ENCODE measurements at regions not wholly inside any gene's neighbourhood (a gene's known extent, or its start where the extent isn't known, plus 50 kb on each side); places are given as distances from the start of the nearest gene placed in this dataset.
A peak's percentile ranks its signal among the peaks of the same experiment; 100 is the strongest.
"Not testable (repeated sequence)": the region's sequence is repeated elsewhere in the genome, so short reads cannot be mapped to it uniquely, and the experiment has no call there.

- no peak for FAIRE-seq
- no peak for DNase-seq (ENCODE audit: low spot score)
Observed at GRCh38 chr9:90114641-90115425, 510.0 kb downstream of the GADD45G start.

- DNase-seq (ENCODE audit: low spot score): no peak
- no peak for FAIRE-seq
Observed at GRCh38 chr9:90121762-90122161, 517.0 kb downstream of the GADD45G start.

- DNase-seq (ENCODE audit: low spot score): no peak
Observed at GRCh38 chr9:90124961-90125360, 517.7 kb downstream of the DIRAS2 start.

GRCh38 chr9:90127923-90128322, 514.7 kb downstream of the DIRAS2 start:
- FAIRE-seq: no peak
- DNase-seq (ENCODE audit: low spot score): no peak

More at GRCh38 chr9:90124961-90125360, 517.7 kb downstream of the DIRAS2 start:
- no peak for FAIRE-seq

GRCh38 chr9:90128587-90129190, 513.9 kb downstream of the DIRAS2 start:
- DNase-seq (ENCODE audit: low spot score): no peak
- FAIRE-seq: no peak

GRCh38 chr9:90129446-90129845, 513.2 kb downstream of the DIRAS2 start:
- no peak for DNase-seq (ENCODE audit: low spot score)
- FAIRE-seq: no peak

GRCh38 chr9:90131568-90131967, 511.1 kb downstream of the DIRAS2 start:
- no peak for FAIRE-seq
- DNase-seq (ENCODE audit: low spot score): no peak

- FAIRE-seq: no peak
- DNase-seq (ENCODE audit: low spot score): no peak
Observed at GRCh38 chr9:90132866-90133265, 509.8 kb downstream of the DIRAS2 start.

- no peak for DNase-seq (ENCODE audit: low spot score)
- FAIRE-seq: no peak
Observed at GRCh38 chr9:90137801-90138200, 504.8 kb downstream of the DIRAS2 start.

GRCh38 chr9:90140131-90140818, 502.3 kb downstream of the DIRAS2 start:
- DNase-seq (ENCODE audit: low spot score) (no peak), FAIRE-seq (no peak)

- DNase-seq (ENCODE audit: low spot score) (no peak), FAIRE-seq (peak; percentile 83)
Observed at GRCh38 chr9:90141723-90142122, 500.9 kb downstream of the DIRAS2 start.

GRCh38 chr9:90142580-90142979, 500.0 kb downstream of the DIRAS2 start:
- DNase-seq (ENCODE audit: low spot score): no peak
- peak; percentile 23 for FAIRE-seq

GRCh38 chr9:90147426-90147825, 495.2 kb downstream of the DIRAS2 start:
- DNase-seq (ENCODE audit: low spot score) (no peak), FAIRE-seq (no peak)

GRCh38 chr9:90156318-90156717, 486.3 kb downstream of the DIRAS2 start:
- DNase-seq (ENCODE audit: low spot score): no peak
- no peak for FAIRE-seq

- no peak for FAIRE-seq
- DNase-seq (ENCODE audit: low spot score): no peak
Observed at GRCh38 chr9:90162326-90162725, 480.3 kb downstream of the DIRAS2 start.

- FAIRE-seq: no peak
- DNase-seq (ENCODE audit: low spot score): no peak
Observed at GRCh38 chr9:90162819-90163218, 479.8 kb downstream of the DIRAS2 start.

GRCh38 chr9:90165281-90165680, 477.3 kb downstream of the DIRAS2 start:
- no peak for DNase-seq (ENCODE audit: low spot score)
- no peak for FAIRE-seq

GRCh38 chr9:90166374-90166773, 476.2 kb downstream of the DIRAS2 start:
- FAIRE-seq; DNase-seq (ENCODE audit: low spot score): not testable (repeated sequence)

GRCh38 chr9:90167914-90168313, 474.7 kb downstream of the DIRAS2 start:
- DNase-seq (ENCODE audit: low spot score) (no peak), FAIRE-seq (no peak)

GRCh38 chr9:90169490-90169889, 473.1 kb downstream of the DIRAS2 start:
- DNase-seq (ENCODE audit: low spot score) (no peak), FAIRE-seq (no peak)

GRCh38 chr9:90173935-90174334, 468.7 kb downstream of the DIRAS2 start:
- DNase-seq (ENCODE audit: low spot score); FAIRE-seq: not testable (repeated sequence)

GRCh38 chr9:90174346-90174745, 468.3 kb downstream of the DIRAS2 start:
- not testable (repeated sequence) for FAIRE-seq

More at GRCh38 chr9:90174346-90174745, 468.3 kb downstream of the DIRAS2 start:
- DNase-seq (ENCODE audit: low spot score): not testable (repeated sequence)

Measured in RCC 7860 (cell line).